GM21515 (cell line): ENCODE measurements at regions not wholly inside any gene's neighbourhood (a gene's known extent, or its start where the extent isn't known, plus 50 kb on each side); places are given as distances from the start of the nearest gene placed in this dataset.

Experiments
- ATAC-seq: cut with Tn5 transposase; IDR thresholded peaks from one replicate; pipeline ENCODE4 v1.9.1; 2021; ENCODE audit not compliant: unreplicated experiment

DNA sequence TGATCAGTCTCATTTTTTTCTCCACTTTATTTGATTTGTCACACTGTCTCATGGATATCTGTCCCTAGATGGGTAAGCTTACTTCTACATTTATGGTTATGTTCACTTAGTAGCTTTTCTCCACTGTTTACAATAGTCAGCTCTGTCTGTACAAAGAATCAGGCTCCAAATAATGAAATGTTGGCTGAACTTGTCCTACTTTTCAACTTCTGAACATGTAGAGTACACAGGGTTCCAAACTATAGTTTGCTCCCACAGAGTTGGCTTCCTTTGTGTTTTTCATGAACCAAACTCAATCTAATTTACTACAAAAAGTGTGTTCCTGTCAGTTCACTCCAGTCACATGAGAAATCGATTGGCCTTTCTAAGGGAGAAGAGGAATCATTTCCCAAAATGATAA, 175.0 kb downstream of the CCDC71L start:
- ATAC-seq, result no peak

- ATAC-seq, result no peak
Measured at GRCh38 chr7:106485031-106485551, 175.9 kb downstream of the CCDC71L start.

DNA sequence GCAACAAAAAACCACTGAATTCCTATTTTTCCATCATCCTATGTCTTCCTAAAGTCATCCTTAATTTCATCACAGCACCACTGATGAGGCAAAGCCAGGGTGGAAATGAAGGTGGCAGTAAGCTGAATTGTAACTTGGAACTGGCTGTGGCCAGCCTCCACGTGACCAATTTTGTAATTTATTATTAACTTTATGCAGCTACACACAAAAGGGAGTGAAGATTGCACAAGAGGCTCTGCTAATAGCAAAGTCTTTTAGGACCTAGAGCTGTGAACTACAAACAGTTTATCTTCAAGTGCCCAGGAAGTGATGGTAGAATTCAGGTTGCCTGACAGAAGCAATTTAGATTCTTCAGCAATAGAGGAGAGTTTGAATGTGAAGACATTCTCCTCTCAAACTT, 176.4 kb downstream of the CCDC71L start:
- no peak for ATAC-seq

DNA sequence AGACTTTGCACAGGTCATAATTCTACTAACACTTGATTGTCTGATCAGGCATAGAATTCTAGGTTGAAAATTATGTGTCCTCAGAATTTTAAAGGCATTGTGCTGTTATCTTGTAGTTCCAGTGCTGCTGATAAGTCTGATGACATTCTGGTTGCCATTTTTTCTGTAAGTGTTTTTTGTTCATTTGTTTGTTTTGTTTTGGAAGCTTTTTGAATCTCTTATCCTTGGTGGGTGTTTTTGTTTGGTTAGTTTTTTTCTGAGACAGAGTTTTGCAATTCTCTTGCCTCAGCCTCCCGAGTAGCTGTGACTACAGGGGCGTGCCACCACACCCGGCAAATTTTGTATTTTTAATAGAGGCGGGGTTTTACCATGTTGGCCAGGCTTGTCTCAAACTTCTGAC, 178.9 kb downstream of the CCDC71L start:
- ATAC-seq, result no peak

- ATAC-seq, result no peak
Measured at GRCh38 chr7:106480616-106481031, 180.3 kb downstream of the CCDC71L start.

DNA sequence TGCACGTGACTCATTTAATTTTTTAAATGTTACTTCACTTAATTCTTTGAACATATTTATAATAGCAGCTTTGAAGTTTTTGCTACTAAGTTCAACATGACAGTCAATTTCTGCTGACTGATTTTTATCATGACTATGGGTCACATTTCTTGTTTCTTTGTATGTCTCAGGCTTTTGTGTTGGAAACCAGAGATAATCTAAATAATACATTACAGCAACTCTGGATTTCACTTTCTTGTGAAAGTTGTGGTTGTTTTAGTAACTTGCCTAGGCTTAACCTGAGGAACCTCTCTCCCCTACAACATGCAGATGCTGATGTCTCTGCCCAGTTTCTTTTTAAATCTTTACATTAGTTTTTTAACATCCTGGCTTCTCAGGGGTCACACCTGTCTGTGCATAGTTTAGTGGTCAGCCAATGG, 180.8 kb downstream of the CCDC71L start:
- ATAC-seq, result peak; percentile 83

- ATAC-seq, result no peak
Measured at GRCh38 chr7:106476751-106477150, 184.2 kb downstream of the CCDC71L start.

DNA sequence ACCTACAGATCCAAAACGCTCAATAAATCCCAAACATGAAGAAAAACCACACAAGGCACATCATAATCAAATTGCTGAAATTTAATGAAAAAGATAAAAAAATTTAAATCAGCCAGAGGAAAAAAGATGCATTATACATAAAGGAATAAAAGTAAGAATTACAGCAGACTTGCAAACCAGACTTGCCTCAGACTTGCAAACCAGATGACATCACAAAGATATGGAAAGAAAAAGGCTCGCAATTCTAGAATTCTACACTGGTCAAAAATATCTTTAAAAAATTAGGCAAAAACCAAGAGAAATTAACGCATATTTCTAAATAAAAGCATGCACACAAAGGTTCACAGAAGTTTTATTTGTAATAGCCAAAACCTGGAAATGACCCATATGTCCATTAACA, 188.0 kb upstream of the NAMPT start:
- no peak for ATAC-seq

DNA sequence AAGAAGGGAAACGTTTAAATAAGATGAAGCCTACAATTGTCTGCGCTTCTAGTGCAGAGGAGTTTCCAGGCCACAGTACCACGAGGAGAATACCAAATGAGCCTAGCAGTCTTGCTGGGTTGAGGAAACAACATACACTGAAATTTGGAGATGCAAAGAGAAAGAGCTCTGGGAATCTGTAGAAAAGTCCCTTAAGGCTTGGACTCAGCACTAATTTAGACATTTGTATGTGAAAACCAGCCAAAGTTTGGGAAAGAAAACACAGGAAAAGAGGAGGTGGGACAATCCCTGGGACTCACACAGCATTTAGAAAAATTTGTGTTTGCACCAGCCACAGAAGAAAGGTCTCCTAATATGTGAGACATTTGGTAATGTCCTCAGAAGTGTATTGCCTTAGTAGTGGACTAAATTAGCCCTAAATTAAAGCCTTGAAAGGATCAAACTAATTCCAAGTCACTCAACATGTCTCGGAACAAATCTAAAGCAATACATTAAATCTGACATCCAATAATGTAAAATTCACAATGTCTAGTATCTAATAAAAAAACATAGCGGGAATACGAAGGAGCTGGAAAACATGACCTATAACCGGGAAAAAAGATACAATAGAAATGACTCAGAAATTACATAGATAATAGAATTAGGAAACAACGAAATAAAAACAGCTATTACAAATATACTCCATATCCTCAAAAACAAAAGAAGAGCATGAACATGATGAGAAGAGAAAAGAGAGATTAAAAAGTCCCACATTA, 187.1 kb upstream of the NAMPT start:
- ATAC-seq, result no peak

GRCh38 chr7:106471021-106471420, 186.2 kb upstream of the NAMPT start:
- ATAC-seq, result no peak

DNA sequence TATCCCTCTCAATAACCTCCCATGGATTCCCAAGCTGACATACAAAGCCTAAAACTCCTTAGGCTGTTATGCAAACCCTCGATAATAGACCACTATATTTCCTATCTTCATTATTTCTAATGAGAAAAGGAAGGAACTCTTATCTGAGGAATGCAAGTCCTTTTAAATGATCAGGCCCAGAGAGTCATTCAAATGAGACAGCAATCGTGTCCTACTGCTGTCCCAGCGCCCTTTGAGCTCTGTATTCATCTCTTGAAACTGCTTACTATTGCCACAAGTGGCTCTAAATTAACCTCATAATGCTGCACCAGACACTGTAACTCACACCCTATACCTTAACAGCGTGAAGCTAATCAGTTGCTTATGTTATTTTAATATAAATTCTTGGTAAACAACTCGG, 182.1 kb upstream of the NAMPT start:
- ATAC-seq, result no peak

DNA sequence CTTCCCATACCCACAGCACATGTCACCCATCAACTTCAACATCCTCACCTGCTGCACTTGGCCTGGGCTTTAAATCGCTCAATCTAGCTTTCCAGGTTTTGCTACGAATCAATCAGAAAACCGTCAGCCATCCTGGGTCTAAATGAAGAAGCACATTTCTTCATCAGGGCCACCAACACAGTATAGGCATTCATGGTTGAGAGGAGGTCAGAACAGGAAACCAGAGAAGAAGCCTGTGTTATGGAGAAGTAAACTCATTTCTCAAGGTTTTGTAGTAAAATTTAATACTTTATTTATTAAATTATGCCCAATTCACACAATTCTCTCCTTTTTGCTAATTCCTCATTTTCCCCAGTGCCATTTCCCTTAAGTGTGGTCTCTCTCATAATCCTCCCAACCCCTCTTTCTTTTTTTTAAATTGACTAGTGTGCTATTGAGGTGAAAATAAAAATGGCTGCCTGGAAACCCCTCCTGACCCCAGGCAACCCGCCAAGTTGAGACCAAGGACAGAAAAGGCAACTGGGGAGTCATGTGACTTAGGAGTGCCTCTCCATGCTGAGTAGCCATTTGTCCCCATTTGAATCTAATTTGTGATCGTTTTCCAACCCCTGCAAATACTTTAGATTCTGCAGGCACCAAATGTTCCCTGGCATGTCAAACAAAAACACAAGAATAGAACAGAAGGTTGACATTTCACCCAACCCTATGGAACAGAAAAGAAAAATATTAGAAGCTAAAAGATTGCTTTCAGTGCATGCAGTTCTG, 181.1 kb upstream of the NAMPT start:
- ATAC-seq, result no peak

GRCh38 chr7:106464651-106465050, 179.9 kb upstream of the NAMPT start:
- ATAC-seq, result no peak

DNA sequence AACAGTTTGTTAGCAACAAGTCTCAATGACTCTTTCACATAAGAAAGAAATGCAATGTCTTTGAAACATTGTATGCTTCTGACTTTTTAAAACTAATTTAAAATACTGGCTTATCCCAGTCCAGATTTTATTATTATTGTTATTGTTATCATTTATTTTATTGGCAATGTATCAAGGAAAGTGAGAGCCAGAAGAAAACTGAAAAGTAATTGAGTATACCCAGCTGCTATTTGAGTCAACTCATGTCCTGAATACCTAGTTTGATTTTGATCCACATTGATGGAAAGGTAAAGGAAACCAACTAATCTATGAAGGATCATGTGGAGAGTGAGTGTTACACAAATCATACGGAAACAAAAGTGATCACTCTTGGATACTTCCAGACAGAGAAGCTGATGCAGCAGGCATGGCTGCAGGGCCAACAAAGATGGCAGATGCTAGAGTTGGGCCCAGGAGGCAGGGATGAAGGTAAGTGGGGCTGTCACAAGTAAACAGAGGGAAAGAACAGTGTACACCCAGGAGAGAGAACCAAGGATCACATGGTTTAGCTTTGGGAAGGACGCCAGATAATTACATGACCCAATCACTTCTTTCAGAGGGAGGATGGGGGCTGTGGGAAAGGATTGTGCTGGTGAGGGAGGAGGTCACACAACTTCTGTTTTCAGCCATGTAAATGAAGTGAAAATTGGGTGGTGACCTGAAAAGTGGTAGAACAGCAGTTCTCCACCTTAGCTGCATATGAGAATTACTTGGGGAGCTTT, 179.2 kb upstream of the NAMPT start:
- no peak for ATAC-seq

GRCh38 chr7:106462914-106463482, 178.2 kb upstream of the NAMPT start:
- no peak for ATAC-seq

GRCh38 chr7:106462365-106462859, 177.6 kb upstream of the NAMPT start:
- ATAC-seq, result no peak

GRCh38 chr7:106460792-106461254, 176.0 kb upstream of the NAMPT start:
- ATAC-seq, result no peak

- ATAC-seq, result no peak
Measured at GRCh38 chr7:106459397-106460072, 174.8 kb upstream of the NAMPT start.

GRCh38 chr7:106457678-106458077, 172.9 kb upstream of the NAMPT start:
- no peak for ATAC-seq

DNA sequence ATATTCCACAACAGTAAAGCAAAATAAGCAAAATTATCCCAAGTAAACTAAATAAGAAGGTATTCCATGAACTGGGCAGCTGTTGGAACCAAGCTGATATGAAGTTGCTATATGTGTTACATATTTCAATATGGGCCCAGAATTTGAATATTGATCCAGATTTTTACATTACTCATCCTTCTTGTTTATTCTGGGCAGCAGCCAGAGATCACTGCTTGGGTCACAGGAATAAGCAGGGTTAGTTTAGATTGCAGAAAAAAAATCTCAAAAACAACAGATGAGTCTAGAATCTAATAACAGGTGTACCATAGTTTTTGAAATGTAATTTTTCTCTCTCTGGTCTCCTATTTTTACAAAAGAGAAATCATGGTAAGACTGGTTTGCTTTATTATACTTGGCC, 171.5 kb upstream of the NAMPT start:
- no peak for ATAC-seq
